CD4-positive, alpha-beta T cell treated with Interleukin-15 for 4 hours (primary cell): ENCODE measurements at regions not wholly inside any gene's neighbourhood (a gene's known extent, or its start where the extent isn't known, plus 50 kb on each side); places are given as distances from the start of the nearest gene placed in this dataset.

Experiments
- DNase-seq: peaks from one replicate; pipeline ENCODE4 v3.0.0-alpha.2; 2020; ENCODE audit warnings: low spot score

- no peak for DNase-seq
Measured at GRCh38 chr5:82396871-82397514, 118.8 kb upstream of the RPS23 start.

GRCh38 chr5:82396396-82396795 lies 118.2 kb upstream of the RPS23 start:
- DNase-seq: no peak

GRCh38 chr5:82393951-82394350 lies 115.8 kb upstream of the RPS23 start:
- DNase-seq: no peak

GRCh38 chr5:82390088-82390487 lies 111.9 kb upstream of the RPS23 start:
- no peak for DNase-seq

DNA sequence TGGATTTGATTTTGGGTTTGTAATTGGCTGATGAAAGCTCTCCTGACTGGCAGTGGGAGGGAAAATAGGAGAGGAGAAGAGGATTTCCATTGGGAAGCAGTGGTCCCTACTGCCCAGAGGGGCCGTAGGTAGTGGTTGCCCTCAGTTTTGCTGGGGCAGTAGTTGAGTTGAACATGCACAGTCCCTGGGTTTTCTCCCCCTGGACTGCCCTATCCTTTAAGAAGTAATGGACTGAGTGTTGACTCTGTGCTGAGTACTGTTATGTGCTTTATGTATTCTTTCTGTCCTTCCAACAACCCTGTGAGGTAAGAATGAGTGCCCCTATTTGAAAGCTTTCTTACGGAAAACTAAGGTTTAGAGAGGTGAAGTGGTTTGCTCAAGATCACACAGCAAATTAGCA lies 111.2 kb upstream of the RPS23 start:
- DNase-seq: no peak

GRCh38 chr5:82388181-82388580 lies 110.0 kb upstream of the RPS23 start:
- DNase-seq: no peak

- DNase-seq: no peak
Measured at GRCh38 chr5:82387819-82388166, 109.6 kb upstream of the RPS23 start.

GRCh38 chr5:82387001-82387818 lies 109.1 kb upstream of the RPS23 start:
- DNase-seq: no peak

- no peak for DNase-seq
Measured at GRCh38 chr5:82386576-82386975, 108.4 kb upstream of the RPS23 start.

- no peak for DNase-seq
Measured at GRCh38 chr5:82384034-82384750, 106.0 kb upstream of the RPS23 start.

DNA sequence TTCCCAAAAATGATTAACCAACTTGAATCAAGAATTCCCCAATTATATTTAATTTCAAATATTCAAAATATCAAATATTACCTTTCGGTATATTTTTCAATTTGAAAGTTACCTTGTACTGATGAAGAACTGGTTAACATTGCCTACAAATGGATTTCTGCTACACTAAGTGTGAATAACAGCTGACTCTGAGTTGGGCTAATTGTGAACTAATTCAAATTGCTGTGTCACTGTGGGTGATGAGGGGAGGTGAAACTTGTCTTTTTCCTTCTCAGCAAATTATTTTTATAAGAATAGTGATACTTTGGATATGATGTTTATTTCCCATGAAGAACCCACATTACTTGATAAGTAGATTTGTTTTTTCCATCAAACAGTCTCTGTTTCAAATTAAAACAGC lies 103.4 kb upstream of the RPS23 start:
- DNase-seq: no peak

DNA sequence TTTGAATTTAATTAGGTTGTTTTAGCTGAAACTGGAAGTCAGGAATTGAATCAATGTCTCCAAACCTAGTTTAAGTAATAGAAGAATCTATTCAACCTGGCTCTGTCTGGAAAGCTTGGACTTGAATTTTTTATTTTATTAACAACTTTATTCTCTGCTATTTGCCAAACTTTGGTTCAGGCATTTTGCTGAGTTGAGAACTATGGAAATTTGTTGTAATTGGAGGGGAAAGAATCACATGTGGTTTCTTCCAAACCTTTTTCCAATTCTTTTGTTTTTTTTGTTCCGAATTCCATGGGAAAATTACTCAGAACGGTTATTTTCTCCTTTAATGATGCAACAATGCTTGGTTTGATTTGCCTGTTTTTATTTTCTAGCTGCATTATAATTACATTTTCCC lies 98.2 kb upstream of the RPS23 start:
- no peak for DNase-seq

- DNase-seq: no peak
Measured at GRCh38 chr5:82375488-82376244, 97.5 kb upstream of the RPS23 start.

- no peak for DNase-seq
Measured at GRCh38 chr5:82374637-82375036, 96.5 kb upstream of the RPS23 start.

GRCh38 chr5:82367930-82368329 lies 89.8 kb upstream of the RPS23 start:
- no peak for DNase-seq

DNA sequence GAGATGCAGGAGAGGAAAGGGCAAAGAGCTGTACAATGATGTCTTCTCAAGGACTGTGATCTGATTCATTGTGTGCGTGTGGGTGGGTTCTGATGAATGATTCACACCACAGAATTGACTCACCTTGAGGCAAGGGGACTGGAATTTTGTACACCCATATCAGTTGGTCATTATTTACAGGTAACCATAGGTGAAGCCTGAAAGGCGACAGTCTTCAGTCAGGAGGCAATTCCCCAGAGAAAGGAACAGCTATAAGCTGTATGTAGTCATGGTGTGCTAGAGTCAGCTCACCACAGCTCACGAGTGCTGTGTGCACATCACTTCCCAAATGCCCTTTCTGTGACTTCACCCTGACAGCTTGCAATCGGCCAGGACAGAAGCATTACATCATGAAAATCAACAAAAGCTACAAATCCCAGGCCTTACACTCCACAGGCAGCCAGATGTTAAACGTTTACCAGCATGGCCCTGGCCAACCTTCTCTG lies 87.6 kb upstream of the RPS23 start:
- no peak for DNase-seq

DNA sequence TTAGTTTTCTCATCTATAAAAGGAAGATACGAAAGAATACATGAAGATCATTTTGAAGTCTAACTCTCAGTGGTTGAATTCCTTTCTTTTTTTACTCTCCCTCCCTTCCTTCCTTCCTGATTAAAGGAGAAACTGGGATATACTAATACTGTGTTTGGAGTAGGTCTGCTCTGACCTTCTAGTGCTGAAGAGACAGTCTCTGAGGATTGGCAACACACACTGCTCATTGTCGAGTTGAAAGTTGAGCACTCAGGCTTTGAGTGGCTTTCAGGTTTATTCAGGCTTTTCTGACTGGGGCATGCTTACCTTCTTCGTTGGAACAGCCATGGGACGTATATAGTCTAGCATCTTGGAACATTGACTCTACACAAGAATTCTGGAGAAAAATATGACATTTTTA lies 86.9 kb upstream of the RPS23 start:
- no peak for DNase-seq

GRCh38 chr5:82364497-82364896 lies 86.3 kb upstream of the RPS23 start:
- DNase-seq: no peak

GRCh38 chr5:82363524-82363923 lies 85.4 kb upstream of the RPS23 start:
- no peak for DNase-seq

DNA sequence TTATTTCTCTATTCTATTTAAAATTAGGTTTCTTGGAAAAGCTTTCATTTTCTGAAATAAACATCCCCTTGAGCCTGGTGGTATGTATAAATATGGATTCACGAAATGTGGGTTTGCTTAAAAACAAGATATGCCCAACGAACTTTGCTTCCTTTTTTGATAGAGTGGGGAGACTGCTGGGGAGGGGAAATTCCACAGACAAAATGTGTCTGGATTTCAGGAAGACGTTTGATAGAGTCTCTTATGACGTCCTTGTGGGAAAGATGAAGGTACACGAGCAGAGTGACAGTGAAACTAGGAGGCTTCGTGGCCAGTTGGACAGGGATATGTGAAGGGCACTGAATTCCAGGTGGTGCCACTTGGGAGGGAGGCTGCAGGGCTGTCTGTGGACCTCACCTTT lies 84.5 kb upstream of the RPS23 start:
- DNase-seq: no peak

- DNase-seq: no peak
Measured at GRCh38 chr5:82360022-82360421, 81.9 kb upstream of the RPS23 start.

- no peak for DNase-seq
Measured at GRCh38 chr5:82359272-82359671, 81.1 kb upstream of the RPS23 start.
